SK-N-SH (cell line): ENCODE measurements at regions not wholly inside any gene's neighbourhood (a gene's known extent, or its start where the extent isn't known, plus 50 kb on each side); places are given as distances from the start of the nearest gene placed in this dataset.

ENCODE experiments used
- CTCF ChIA-PET: fragments of 300-600, 350-600 bp; formaldehyde crosslinking; extraction: SDS; loops from one replicate; lab custom pipeline; 2021; lab: Yijun Ruan, JAX
- POLR2A ChIA-PET: fragments of 350-600 bp; sonication (Branson Sonifier 250); formaldehyde crosslinking; extraction: SDS; loops from one replicate; lab custom pipeline; 2020; ENCODE audit warnings: antibody characterized with exemption, inconsistent platforms; lab: Yijun Ruan, JAX
- DNase-seq: peaks from one replicate; pipeline ENCODE4 v3.0.0; 2012
- H2AFZ ChIP-seq: fragments of 200-600 bp; sonication (generic); 2 replicates; pipeline ENCODE4 v1.8.1; 2016; ENCODE audit warnings: antibody characterized with exemption, mild to moderate bottlenecking, low read depth
- H3F3A ChIP-seq: fragments of 200-600 bp; sonication (generic); replicated peaks from 2 replicates; pipeline ENCODE3; 2016; ENCODE audit warnings: antibody characterized with exemption, mild to moderate bottlenecking; ENCODE audit not compliant: insufficient read depth
- H3K27ac ChIP-seq, 2 experiments: fragments of 200-500 bp in 1 of 2; fragments of 200-600 bp in 1 of 2; sonication (Bioruptor generic) in 1 of 2; sonication (generic), shearing (Covaris generic) in 1 of 2; 2 replicates each; pipeline versions ENCODE4 v1.5.1 to v1.6.1; 2014 to 2016; ENCODE audit warnings: low read depth in 2 of 2, inconsistent platforms in 1 of 2, low read length in 1 of 2, mild to moderate bottlenecking in 1 of 2, mixed read lengths in 1 of 2
- H3K27me3 ChIP-seq: fragments of 200-600 bp; sonication (generic), shearing (Covaris generic); 2 replicates; pipeline ENCODE4 v1.6.1; 2016; ENCODE audit warnings: mixed run types; ENCODE audit not compliant: insufficient read depth
- H3K36me3 ChIP-seq, 2 experiments: fragments of 200-500 bp in 1 of 2; fragments of 200-600 bp in 1 of 2; sonication (Bioruptor generic) in 1 of 2; sonication (generic) in 1 of 2; replicated peaks in 1 of 2; 2 replicates each; pipeline versions ENCODE3 to v1.5.1; 2014 to 2016; ENCODE audit warnings: low read length in 1 of 2, mild to moderate bottlenecking in 1 of 2; ENCODE audit not compliant: insufficient read depth in 2 of 2, control insufficient read depth in 1 of 2
- H3K4me1 ChIP-seq, 2 experiments: fragments of 200-500 bp in 1 of 2; fragments of 200-600 bp in 1 of 2; sonication (Bioruptor generic) in 1 of 2; sonication (generic), shearing (Covaris generic) in 1 of 2; 2 replicates each; pipeline versions ENCODE4 v1.5.1 to v1.6.1; 2014 to 2016; ENCODE audit warnings: low read depth in 1 of 2, low read length in 1 of 2, mixed run types in 1 of 2; ENCODE audit not compliant: insufficient read depth in 2 of 2, control insufficient read depth in 1 of 2
- H3K4me2 ChIP-seq: fragments of 200-600 bp; sonication (generic), shearing (Covaris generic); 2 replicates; pipeline ENCODE4 v1.6.1; 2017; ENCODE audit warnings: mixed run types
- H3K4me3 ChIP-seq, 2 experiments: fragments of 200-500 bp in 1 of 2; fragments of 200-600 bp in 1 of 2; sonication (Bioruptor generic) in 1 of 2; sonication (generic), shearing (Covaris generic) in 1 of 2; 2 replicates each; pipeline versions ENCODE4 v1.5.1 to v1.8.1; 2014 to 2016; ENCODE audit warnings: low read depth in 2 of 2, inconsistent platforms in 1 of 2, low read length in 1 of 2, mild to moderate bottlenecking in 1 of 2, mixed read lengths in 1 of 2, moderate library complexity in 1 of 2
- H3K79me2 ChIP-seq: fragments of 200-600 bp; sonication (generic); 2 replicates; pipeline ENCODE4 v1.8.1; 2017; ENCODE audit warnings: mild to moderate bottlenecking; ENCODE audit not compliant: insufficient read depth
- H3K9ac ChIP-seq: fragments of 200-600 bp; sonication (generic); 2 replicates; pipeline ENCODE4 v1.6.1; 2017; ENCODE audit warnings: mixed run types
- H3K9me2 ChIP-seq: fragments of 200-600 bp; sonication (generic); 2 replicates; pipeline ENCODE4 v1.6.1; 2017; ENCODE audit warnings: mixed run types
- H3K9me3 ChIP-seq: fragments of 200-600 bp; sonication (generic); 2 replicates; pipeline ENCODE4 v1.6.1; 2017; ENCODE audit warnings: mixed run types, mild to moderate bottlenecking, moderate library complexity
- H4K20me1 ChIP-seq: fragments of 200-600 bp; sonication (generic); 2 replicates; pipeline ENCODE4 v1.6.1; 2017; ENCODE audit warnings: mild to moderate bottlenecking, mixed run types; ENCODE audit not compliant: insufficient read depth
- CHD2 ChIP-seq: fragments of 150-350 bp; IDR thresholded peaks from 2 replicates; pipeline ENCODE4 v1.6.1; 2018; ENCODE audit warnings: low read length; ENCODE audit not compliant: partially characterized antibody
- EZH2phosphoT487 ChIP-seq: fragments of 200-600 bp; sonication (generic); IDR thresholded peaks from 2 replicates; pipeline ENCODE4 v1.6.1; 2017; ENCODE audit warnings: low read depth, mixed run types, mild to moderate bottlenecking, antibody characterized with exemption, moderate library complexity, borderline replicate concordance
- FOSL2 ChIP-seq: IDR thresholded peaks from 2 replicates; pipeline ENCODE4 v1.4.0; 2012; ENCODE audit warnings: low read depth, mild to moderate bottlenecking, moderate library complexity, borderline replicate concordance
- FOXM1 ChIP-seq: IDR thresholded peaks from 2 replicates; pipeline ENCODE4 v1.4.0; 2012; ENCODE audit warnings: low read depth, mild to moderate bottlenecking
- MXI1 ChIP-seq: IDR thresholded peaks from 2 replicates; pipeline ENCODE4 v1.6.1; 2012; ENCODE audit warnings: mild to moderate bottlenecking, low read depth, low read length, improper control_type of control experiment
- NFIC ChIP-seq: IDR thresholded peaks from 2 replicates; pipeline ENCODE4 v1.4.0; 2012; ENCODE audit warnings: borderline replicate concordance
- NRF1 ChIP-seq: IDR thresholded peaks from 2 replicates; pipeline ENCODE4 v1.6.1; 2012; ENCODE audit warnings: low read depth, mild to moderate bottlenecking, low read length
- POLR2AphosphoS5 ChIP-seq: IDR thresholded peaks from 2 replicates; pipeline ENCODE4 v1.6.1; 2012; ENCODE audit warnings: low read depth, low read length
- SMC3 ChIP-seq: IDR thresholded peaks from 2 replicates; pipeline ENCODE4 v1.6.1; 2012; ENCODE audit warnings: low read depth, low read length, improper control_type of control experiment
- YY1 ChIP-seq: IDR thresholded peaks from 2 replicates; pipeline ENCODE4 v1.4.0; 2012; ENCODE audit warnings: low read depth, mild to moderate bottlenecking
- WGBS: methylation state at CpG from one replicate; pipeline ENCODE4 v1.1.6; 2017; ENCODE audit warnings: low lambda C conversion rate; 5-methylcytosine and 5-hydroxymethylcytosine counted together
- TF ChIP-seq, protein P1 (sequence below): fragments of 150-350 bp; IDR thresholded peaks from 2 replicates; pipeline ENCODE4 v1.6.1; 2017; ENCODE audit warnings: antibody characterized with exemption, low read length, low read depth, borderline replicate concordance
- TF ChIP-seq, protein P2 (sequence below): IDR thresholded peaks from 2 replicates; pipeline ENCODE4 v1.4.0; 2012; ENCODE audit warnings: low read depth
- TF ChIP-seq, protein P3 (sequence below): IDR thresholded peaks from 2 replicates; pipeline ENCODE4 v1.4.0; 2012; ENCODE audit warnings: low read depth, borderline replicate concordance

DNA sequence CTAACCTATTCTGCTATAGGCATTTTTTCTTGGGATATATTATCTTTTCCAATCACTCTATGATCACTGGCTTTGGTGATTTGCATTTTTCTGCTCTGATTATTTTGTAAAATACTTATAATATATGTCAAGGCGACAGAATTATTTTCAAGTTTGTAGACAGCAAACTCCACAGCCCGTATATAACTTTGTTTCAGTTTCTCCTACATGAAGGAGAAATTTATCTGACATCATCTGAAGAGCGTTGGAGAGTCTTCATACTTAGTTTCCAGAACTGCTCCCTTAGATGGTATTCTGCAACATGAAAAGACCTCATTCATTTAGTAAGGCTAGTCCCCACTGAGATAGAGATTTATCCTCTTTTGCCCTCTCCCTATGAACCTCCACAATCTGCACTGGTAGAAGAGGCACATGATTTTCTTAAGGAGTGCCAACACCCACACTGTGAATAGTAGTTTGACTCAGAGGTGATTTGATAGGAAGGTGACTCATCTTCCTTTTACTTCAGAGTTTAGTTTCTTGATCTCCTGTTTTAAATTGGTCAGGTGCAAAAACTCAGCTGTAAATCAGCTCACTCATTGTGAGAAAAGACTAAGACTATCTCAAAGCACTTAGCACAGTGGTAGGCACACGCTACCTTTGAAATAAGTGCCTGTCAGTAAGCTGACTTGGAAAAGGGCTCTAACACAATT is 1848.6 kb upstream of the CELF4 start:
- Histone ChIP-seq H3K9ac (no peak overlapping the region), H3K27ac (no peak overlapping the region), H3K79me2 (no peaks in the 10 kb centered on the region), H3K9me3 (peaks cover 5% of the 10 kb centered on the region), H3K27me3 (no peaks in the 10 kb centered on the region), H3K4me2 (no peak overlapping the region), H3F3A (no peaks in the 10 kb centered on the region), H3K36me3 (no peaks in the 10 kb centered on the region), H3K9me2 (no peaks in the 10 kb centered on the region), H3K4me1 (no peaks in the 10 kb centered on the region), H3K4me3 (no peak overlapping the region), H2AFZ (no peak overlapping the region), H4K20me1 (no peaks in the 10 kb centered on the region)
- TF ChIP-seq, protein P1, sequence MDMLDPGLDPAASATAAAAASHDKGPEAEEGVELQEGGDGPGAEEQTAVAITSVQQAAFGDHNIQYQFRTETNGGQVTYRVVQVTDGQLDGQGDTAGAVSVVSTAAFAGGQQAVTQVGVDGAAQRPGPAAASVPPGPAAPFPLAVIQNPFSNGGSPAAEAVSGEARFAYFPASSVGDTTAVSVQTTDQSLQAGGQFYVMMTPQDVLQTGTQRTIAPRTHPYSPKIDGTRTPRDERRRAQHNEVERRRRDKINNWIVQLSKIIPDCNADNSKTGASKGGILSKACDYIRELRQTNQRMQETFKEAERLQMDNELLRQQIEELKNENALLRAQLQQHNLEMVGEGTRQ, result no peak
- TF ChIP-seq POLR2AphosphoS5, result no peak
- TF ChIP-seq NFIC, result no peak
- no peak for TF ChIP-seq FOXM1
- no peak for TF ChIP-seq EZH2phosphoT487
- no peak for TF ChIP-seq FOSL2
- TF ChIP-seq CHD2, result no peak
- no peak for TF ChIP-seq SMC3
- TF ChIP-seq NRF1, result no peak
- TF ChIP-seq, protein P2, sequence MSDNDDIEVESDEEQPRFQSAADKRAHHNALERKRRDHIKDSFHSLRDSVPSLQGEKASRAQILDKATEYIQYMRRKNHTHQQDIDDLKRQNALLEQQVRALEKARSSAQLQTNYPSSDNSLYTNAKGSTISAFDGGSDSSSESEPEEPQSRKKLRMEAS, result no peak
- no peak for DNase-seq
- 55% methylated on average over 4 of the region's 4 CpGs for WGBS
- POLR2A ChIA-PET, result no interaction called here
- CTCF ChIA-PET, result no interaction called here

DNA sequence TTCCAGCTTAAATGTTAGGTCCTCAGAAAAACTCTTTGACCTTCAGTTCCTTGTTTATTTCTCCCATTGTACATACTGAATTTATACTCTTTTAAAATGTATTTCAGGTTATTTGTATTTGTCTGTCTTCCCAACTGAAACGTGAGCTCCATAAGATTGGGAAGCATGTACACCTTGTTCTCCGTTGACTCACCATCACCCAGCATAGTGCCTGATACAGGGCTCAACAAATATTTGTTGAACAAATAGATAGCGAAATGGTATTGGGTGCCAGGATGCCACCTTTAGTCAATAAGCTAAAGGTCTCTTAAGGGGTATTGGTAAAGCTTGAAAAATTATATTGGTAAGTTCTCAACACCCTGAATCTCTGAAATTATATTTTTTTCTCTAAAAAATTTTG is 1841.3 kb upstream of the CELF4 start:
- Histone ChIP-seq H3K27ac (no peak overlapping the region), H3K4me2 (no peak overlapping the region), H3F3A (no peaks in the 10 kb centered on the region), H3K36me3 (no peaks in the 10 kb centered on the region), H3K79me2 (no peaks in the 10 kb centered on the region), H4K20me1 (no peaks in the 10 kb centered on the region), H3K4me3 (no peak overlapping the region), H2AFZ (no peak overlapping the region), H3K4me1 (no peaks in the 10 kb centered on the region), H3K9me2 (no peaks in the 10 kb centered on the region), H3K9me3 (peaks cover 5% of the 10 kb centered on the region; the same call in 1 of the 2 replicates), H3K27me3 (no peaks in the 10 kb centered on the region), H3K9ac (no peak overlapping the region)
- no peak for DNase-seq
- ChIA-PET CTCF (interaction anchor here (1.1 kb wide), 1 partner anchor 15 kb away, joined by 3 read pairs; no protein-coding TSS in a partner anchor), POLR2A (no interaction called here)
- WGBS, result 34% methylated on average over 3 of the region's 3 CpGs
- TF ChIP-seq MXI1 (no peak), YY1 (no peak)
- TF ChIP-seq, protein P3, sequence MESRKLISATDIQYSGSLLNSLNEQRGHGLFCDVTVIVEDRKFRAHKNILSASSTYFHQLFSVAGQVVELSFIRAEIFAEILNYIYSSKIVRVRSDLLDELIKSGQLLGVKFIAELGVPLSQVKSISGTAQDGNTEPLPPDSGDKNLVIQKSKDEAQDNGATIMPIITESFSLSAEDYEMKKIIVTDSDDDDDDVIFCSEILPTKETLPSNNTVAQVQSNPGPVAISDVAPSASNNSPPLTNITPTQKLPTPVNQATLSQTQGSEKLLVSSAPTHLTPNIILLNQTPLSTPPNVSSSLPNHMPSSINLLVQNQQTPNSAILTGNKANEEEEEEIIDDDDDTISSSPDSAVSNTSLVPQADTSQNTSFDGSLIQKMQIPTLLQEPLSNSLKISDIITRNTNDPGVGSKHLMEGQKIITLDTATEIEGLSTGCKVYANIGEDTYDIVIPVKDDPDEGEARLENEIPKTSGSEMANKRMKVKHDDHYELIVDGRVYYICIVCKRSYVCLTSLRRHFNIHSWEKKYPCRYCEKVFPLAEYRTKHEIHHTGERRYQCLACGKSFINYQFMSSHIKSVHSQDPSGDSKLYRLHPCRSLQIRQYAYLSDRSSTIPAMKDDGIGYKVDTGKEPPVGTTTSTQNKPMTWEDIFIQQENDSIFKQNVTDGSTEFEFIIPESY, result no peak
